ENCODE measurements at regions not wholly inside any gene's neighbourhood (a gene's known extent, or its start where the extent isn't known, plus 50 kb on each side); places are given as distances from the start of the nearest gene placed in this dataset.
"Not testable (repeated sequence)": the region's sequence is repeated elsewhere in the genome, so short reads cannot be mapped to it uniquely, and the experiment has no call there.

DNA sequence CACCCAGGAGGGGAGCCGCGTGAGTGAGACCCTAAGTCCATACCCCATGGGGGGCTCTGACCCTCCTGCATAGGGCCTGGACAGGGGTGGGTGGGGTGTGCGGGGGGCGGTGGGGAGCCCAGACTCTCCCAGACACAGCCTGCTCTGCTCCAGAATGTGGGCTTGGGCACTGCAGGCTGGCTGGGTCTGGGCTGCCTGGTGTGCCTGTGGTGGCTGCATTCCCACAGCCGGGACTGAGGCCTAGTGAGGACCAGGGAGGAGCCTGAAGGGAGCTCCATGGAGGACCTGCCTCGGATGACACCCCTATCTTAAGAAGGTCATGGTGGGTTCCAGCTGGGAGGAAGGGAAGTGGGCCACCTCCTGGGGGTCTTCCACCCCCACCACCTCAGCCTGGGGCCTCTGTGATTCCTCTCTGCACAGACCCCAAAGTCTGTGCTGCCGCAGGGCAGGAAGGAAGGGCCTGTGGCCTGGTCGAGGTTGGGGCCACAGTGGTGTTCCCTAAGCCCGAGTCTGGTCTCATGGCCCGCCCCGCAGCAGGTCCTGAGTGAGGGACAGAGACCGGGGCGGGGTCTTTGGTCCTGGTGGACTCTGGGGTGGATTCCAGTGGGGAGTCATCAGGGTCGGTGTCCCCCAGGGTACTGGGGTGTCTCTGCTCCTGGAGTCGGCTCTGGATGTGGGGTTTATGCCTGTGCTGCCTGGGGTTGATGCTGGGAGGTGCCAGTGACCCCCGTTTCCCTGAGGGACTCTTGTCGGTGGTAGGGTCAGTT is 392.3 kb downstream of the TMEM121 start:
- Histone ChIP-seq H3K27me3 (ENCODE audit: control insufficient read depth, insufficient read depth, low read length) (no peaks in the 10 kb centered on the region), H3K27ac (ENCODE audit: low read length) (no peak overlapping the region), H3K4me1 (ENCODE audit: control insufficient read depth, insufficient read depth, low read length) (no peaks in the 10 kb centered on the region), H3K9me3 (ENCODE audit: control insufficient read depth, low read depth, low read length) (peaks cover 34% of the 10 kb centered on the region), H3K4me3 (ENCODE audit: low read length) (no peak overlapping the region), H3K36me3 (ENCODE audit: control insufficient read depth, insufficient read depth, low read length) (no peaks in the 10 kb centered on the region)
- DNase-seq = no peak
- no CpG with 5 or more reads among the region's 17 CpGs for WGBS (ENCODE audit: insufficient coverage, low lambda C conversion rate)

- H3K9me3 ChIP-seq (ENCODE audit: control insufficient read depth, low read depth, low read length) = peaks cover 34% of the 10 kb centered on the region
- H3K27ac ChIP-seq (ENCODE audit: low read length) = no peak overlapping the region
- WGBS (ENCODE audit: insufficient coverage, low lambda C conversion rate) = no CpG with 5 or more reads among the region's 21 CpGs
- H3K36me3 ChIP-seq (ENCODE audit: control insufficient read depth, insufficient read depth, low read length) = no peaks in the 10 kb centered on the region
- no peaks in the 10 kb centered on the region for H3K4me1 ChIP-seq (ENCODE audit: control insufficient read depth, insufficient read depth, low read length)
- H3K4me3 ChIP-seq (ENCODE audit: low read length) = no peak overlapping the region
- DNase-seq = no peak
- H3K27me3 ChIP-seq (ENCODE audit: control insufficient read depth, insufficient read depth, low read length) = no peaks in the 10 kb centered on the region
Observed at GRCh38 chr14:105919458-105920150, 393.2 kb downstream of the TMEM121 start.

DNA sequence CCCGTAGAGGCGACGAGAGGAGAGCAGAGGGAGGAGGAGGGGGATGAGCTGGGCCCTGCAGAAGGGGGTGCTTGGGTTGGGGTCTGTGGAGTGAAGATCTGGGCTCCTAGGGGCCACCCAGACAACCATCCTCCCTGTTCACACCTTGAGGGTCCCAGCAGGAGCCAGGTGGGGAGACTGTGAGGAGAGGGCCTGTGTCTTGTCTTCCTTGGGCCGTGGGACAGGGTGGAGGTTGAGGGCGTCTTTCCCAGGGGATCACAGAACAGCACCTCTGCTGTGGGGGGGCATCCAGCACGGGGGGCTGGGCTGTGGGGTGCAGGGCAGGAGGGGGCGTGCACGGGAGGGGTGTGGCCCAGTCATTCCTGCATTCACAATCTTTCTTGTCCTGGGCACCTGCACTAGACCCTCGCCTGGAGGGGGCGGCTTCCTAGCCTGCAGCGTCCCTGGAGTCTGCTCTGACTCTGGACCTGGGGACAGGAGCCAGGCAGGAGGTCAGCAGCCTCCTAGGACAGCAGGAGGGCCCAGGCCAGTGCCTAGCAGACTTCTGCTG is 393.8 kb downstream of the TMEM121 start:
- peaks cover 34% of the 10 kb centered on the region for H3K9me3 ChIP-seq (ENCODE audit: control insufficient read depth, low read depth, low read length)
- H3K4me1 ChIP-seq (ENCODE audit: control insufficient read depth, insufficient read depth, low read length); DNase-seq; H3K27ac ChIP-seq (ENCODE audit: low read length); H3K36me3 ChIP-seq (ENCODE audit: control insufficient read depth, insufficient read depth, low read length); H3K27me3 ChIP-seq (ENCODE audit: control insufficient read depth, insufficient read depth, low read length); H3K4me3 ChIP-seq (ENCODE audit: low read length): not testable (repeated sequence)
- no CpG with 5 or more reads among the region's 11 CpGs for WGBS (ENCODE audit: insufficient coverage, low lambda C conversion rate)

DNA sequence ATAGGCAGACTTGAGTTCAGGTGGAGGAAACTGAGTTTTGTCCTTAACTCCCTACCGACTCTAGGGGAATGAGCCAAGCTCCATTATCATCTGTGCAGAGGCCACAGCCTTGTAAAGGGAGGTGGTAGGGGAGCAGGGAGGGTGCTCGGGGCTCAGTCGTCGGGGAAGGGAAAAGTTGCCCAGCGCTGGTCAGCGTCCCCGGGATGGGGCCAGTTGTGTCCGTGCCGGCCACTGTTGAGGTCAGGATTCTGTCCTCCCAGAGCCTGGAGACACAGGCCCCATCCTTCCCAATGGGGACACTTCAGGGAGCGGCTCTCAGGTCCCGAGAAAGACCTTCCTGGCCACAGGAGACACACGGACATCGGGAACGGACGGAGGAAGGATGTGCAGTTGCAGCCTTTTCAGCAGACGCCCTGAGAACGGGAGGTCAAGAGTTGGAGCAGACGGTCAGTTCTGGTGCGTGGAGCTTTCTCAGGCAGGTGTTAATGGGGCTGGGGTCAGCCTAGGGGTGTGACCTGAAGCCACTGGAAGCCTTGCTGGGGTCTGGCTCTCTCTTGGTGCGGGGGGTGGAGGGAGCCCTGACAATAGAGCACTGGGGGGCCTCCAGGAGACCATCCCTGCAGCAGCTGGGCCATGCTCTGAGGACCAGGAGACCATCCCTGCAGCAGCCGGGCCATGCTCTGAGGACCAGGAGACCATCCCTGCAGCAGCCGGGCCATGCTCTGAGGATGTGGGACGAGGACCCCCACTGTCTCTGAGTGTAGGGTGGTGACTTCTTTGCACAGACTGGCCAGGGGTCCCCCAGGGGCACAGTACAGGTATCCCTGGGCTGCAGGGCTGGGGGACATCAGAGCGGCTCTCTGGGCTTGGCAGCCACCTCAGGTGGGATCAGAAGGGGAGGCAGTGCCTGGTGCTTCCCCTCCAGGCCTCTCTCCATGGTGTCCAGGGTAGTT is 394.7 kb downstream of the TMEM121 start:
- H3K4me1 ChIP-seq (ENCODE audit: control insufficient read depth, insufficient read depth, low read length); DNase-seq; H3K36me3 ChIP-seq (ENCODE audit: control insufficient read depth, insufficient read depth, low read length); H3K27me3 ChIP-seq (ENCODE audit: control insufficient read depth, insufficient read depth, low read length); H3K27ac ChIP-seq (ENCODE audit: low read length); H3K4me3 ChIP-seq (ENCODE audit: low read length): not testable (repeated sequence)
- WGBS (ENCODE audit: insufficient coverage, low lambda C conversion rate) = 80% methylated on average over 1 of the region's 24 CpGs
- peaks cover 35% of the 10 kb centered on the region for H3K9me3 ChIP-seq (ENCODE audit: control insufficient read depth, low read depth, low read length)

- not testable (repeated sequence) for H3K36me3 ChIP-seq (ENCODE audit: control insufficient read depth, insufficient read depth, low read length); H3K27ac ChIP-seq (ENCODE audit: low read length); H3K27me3 ChIP-seq (ENCODE audit: control insufficient read depth, insufficient read depth, low read length); H3K4me1 ChIP-seq (ENCODE audit: control insufficient read depth, insufficient read depth, low read length); H3K4me3 ChIP-seq (ENCODE audit: low read length); DNase-seq
- WGBS (ENCODE audit: insufficient coverage, low lambda C conversion rate) = no CpG with 5 or more reads among the region's 4 CpGs
- H3K9me3 ChIP-seq (ENCODE audit: control insufficient read depth, low read depth, low read length) = peaks cover 41% of the 10 kb centered on the region
Observed at GRCh38 chr14:105921781-105922180, 395.4 kb downstream of the TMEM121 start.

GRCh38 chr14:105923520-105924191 is 397.3 kb downstream of the TMEM121 start:
- DNase-seq; H3K4me1 ChIP-seq (ENCODE audit: control insufficient read depth, insufficient read depth, low read length); H3K27ac ChIP-seq (ENCODE audit: low read length); H3K36me3 ChIP-seq (ENCODE audit: control insufficient read depth, insufficient read depth, low read length); H3K27me3 ChIP-seq (ENCODE audit: control insufficient read depth, insufficient read depth, low read length); H3K4me3 ChIP-seq (ENCODE audit: low read length): not testable (repeated sequence)
- peaks cover 42% of the 10 kb centered on the region for H3K9me3 ChIP-seq (ENCODE audit: control insufficient read depth, low read depth, low read length)
- WGBS (ENCODE audit: insufficient coverage, low lambda C conversion rate) = no CpG with 5 or more reads among the region's 1 CpG

DNA sequence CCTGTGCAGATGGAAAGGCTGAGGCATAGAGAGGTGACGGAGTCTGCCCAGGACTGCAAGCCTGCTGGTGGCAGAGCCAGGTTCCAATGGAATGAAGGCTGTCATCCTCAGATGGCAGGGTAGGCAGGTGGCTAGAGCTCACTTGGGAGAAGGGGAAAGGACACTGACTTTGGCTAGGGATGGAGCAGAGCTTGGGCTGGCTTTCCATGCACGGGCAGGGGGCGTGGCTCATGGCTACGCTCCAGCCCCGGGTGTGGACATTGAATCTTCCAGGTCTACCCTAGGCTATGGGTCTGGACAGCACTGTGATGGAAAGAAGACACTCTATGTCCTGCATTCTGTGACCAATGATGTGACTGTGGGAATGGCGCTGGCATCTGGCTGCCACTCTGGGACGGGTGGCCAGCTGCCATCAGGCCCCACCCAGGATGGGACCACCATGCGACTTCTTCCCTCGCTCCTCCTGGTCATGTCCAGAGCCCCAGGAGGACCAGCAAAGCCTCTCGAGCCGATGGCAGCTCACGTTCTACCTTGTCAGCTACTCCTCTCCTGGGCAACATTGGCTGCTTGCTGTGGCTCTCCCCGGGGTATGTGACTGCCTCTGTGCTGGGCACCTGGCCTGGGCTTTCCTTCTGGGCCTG is 398.7 kb downstream of the TMEM121 start:
- no peak overlapping the region for H3K27ac ChIP-seq (ENCODE audit: low read length)
- no peak overlapping the region for H3K4me3 ChIP-seq (ENCODE audit: low read length)
- H3K4me1 ChIP-seq (ENCODE audit: control insufficient read depth, insufficient read depth, low read length) = no peaks in the 10 kb centered on the region
- no peaks in the 10 kb centered on the region for H3K27me3 ChIP-seq (ENCODE audit: control insufficient read depth, insufficient read depth, low read length)
- peaks cover 36% of the 10 kb centered on the region for H3K9me3 ChIP-seq (ENCODE audit: control insufficient read depth, low read depth, low read length)
- WGBS (ENCODE audit: insufficient coverage, low lambda C conversion rate) = no CpG with 5 or more reads among the region's 13 CpGs
- no peak for DNase-seq
- H3K36me3 ChIP-seq (ENCODE audit: control insufficient read depth, insufficient read depth, low read length) = no peaks in the 10 kb centered on the region

DNA sequence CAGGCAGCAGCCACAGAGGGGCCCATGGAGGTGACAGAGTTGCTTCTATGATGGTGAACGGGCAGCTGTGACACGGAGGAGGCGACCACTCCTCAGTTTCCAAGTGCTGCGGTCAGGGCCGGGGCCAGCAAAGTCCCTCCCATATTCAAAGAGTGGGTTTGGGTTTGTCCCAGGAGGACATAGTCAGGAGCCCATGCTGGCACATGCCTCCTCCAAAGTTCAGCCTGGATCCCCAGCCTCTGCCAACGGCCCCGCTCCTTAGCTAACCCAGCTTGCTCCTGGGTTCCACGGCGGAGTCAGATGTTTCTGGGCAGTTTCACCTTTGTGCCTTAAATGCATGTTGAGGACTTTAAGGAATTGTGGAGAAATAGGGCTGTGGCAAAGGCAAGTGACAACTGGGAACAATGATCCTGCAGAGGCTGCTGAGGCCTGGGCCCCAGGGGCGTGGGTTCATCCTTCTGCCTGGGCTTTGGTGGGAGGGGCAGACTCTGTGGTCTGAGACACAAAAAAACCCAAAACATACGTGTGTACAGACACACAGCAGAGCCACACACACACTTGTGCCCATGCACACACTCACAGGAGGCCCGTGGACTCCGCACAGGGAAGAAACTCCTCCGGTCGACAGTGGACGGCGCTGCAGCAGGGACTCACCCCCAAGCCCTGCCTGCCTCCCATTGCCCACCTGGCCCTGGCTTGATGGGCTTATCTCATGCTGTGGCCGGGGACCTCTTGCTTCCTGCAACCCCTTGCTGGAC is 399.4 kb downstream of the TMEM121 start:
- DNase-seq = no peak

More for the DNA sequence above, 399.4 kb downstream of the TMEM121 start:
- Histone ChIP-seq H3K27ac (ENCODE audit: low read length) (no peak overlapping the region), H3K9me3 (ENCODE audit: control insufficient read depth, low read depth, low read length) (peaks cover 33% of the 10 kb centered on the region), H3K4me3 (ENCODE audit: low read length) (no peak overlapping the region), H3K27me3 (ENCODE audit: control insufficient read depth, insufficient read depth, low read length) (no peaks in the 10 kb centered on the region), H3K36me3 (ENCODE audit: control insufficient read depth, insufficient read depth, low read length) (no peaks in the 10 kb centered on the region), H3K4me1 (ENCODE audit: control insufficient read depth, insufficient read depth, low read length) (no peaks in the 10 kb centered on the region)
- 93% methylated on average over 3 of the region's 18 CpGs for WGBS (ENCODE audit: insufficient coverage, low lambda C conversion rate)

Data from large intestine (tissue), 3 donors.